ENCODE measurements at regions not wholly inside any gene's neighbourhood (a gene's known extent, or its start where the extent isn't known, plus 50 kb on each side); places are given as distances from the start of the nearest gene placed in this dataset.

- no peaks in the 10 kb centered on the region for H3K36me3 ChIP-seq (ENCODE audit: insufficient read depth, low read length)
- TF ChIP-seq EZH2phosphoT487 (IDR thresholded peaks at IDR 0.05; ENCODE audit: borderline replicate concordance) (no peak), CTCF (conservative IDR thresholded peaks at IDR 0.05; ENCODE audit: low read length) (no peak)
- no peak overlapping the region for H2AFZ ChIP-seq (ENCODE audit: low read length)
- H3K27me3 ChIP-seq (ENCODE audit: insufficient read depth, low read length, poor library complexity, severe bottlenecking) = no peaks in the 10 kb centered on the region
- H4K20me1 ChIP-seq (ENCODE audit: insufficient read depth, low read length, poor library complexity, severe bottlenecking) = no peaks in the 10 kb centered on the region
- H3K79me2 ChIP-seq (ENCODE audit: insufficient read depth, low read length) = no peaks in the 10 kb centered on the region
- no peaks in the 10 kb centered on the region for H3K9me2 ChIP-seq (replicated peaks; ENCODE audit: low read depth, low read length)
- no peaks in the 10 kb centered on the region; the same call in 1 of the 2 replicates for H3K9me3 ChIP-seq (ENCODE audit: insufficient read depth, low read depth, low read length)
- no peak overlapping the region for H3K4me3 ChIP-seq (ENCODE audit: low read length, poor library complexity, severe bottlenecking)
- no peaks in the 10 kb centered on the region for H3K4me1 ChIP-seq (ENCODE audit: insufficient read depth, low read length, poor library complexity, severe bottlenecking)
- H3K4me2 ChIP-seq (ENCODE audit: low read depth, low read length, poor library complexity, severe bottlenecking) = no peak overlapping the region
- no peak overlapping the region for H3K9ac ChIP-seq (ENCODE audit: low read depth, low read length, poor library complexity, severe bottlenecking)
- no peaks in the 10 kb centered on the region for H3F3A ChIP-seq (ENCODE audit: low read depth)
Measured at GRCh38 chr13:34620862-34621261, 321.2 kb upstream of the NBEA start.

GRCh38 chr13:34623331-34623730 lies 318.7 kb upstream of the NBEA start:
- Histone ChIP-seq H2AFZ (ENCODE audit: low read length) (no peak overlapping the region), H3K79me2 (ENCODE audit: insufficient read depth, low read length) (no peaks in the 10 kb centered on the region), H3K36me3 (ENCODE audit: insufficient read depth, low read length) (no peaks in the 10 kb centered on the region), H3K4me1 (ENCODE audit: insufficient read depth, low read length, poor library complexity, severe bottlenecking) (no peaks in the 10 kb centered on the region), H3K9me3 (ENCODE audit: insufficient read depth, low read depth, low read length) (no peaks in the 10 kb centered on the region; the same call in 1 of the 2 replicates), H3K9me2 (replicated peaks; ENCODE audit: low read depth, low read length) (no peaks in the 10 kb centered on the region), H3K27me3 (ENCODE audit: insufficient read depth, low read length, poor library complexity, severe bottlenecking) (no peaks in the 10 kb centered on the region), H3F3A (ENCODE audit: low read depth) (no peaks in the 10 kb centered on the region), H3K4me2 (ENCODE audit: low read depth, low read length, poor library complexity, severe bottlenecking) (no peak overlapping the region), H3K9ac (ENCODE audit: low read depth, low read length, poor library complexity, severe bottlenecking) (no peak overlapping the region), H4K20me1 (ENCODE audit: insufficient read depth, low read length, poor library complexity, severe bottlenecking) (no peaks in the 10 kb centered on the region), H3K4me3 (ENCODE audit: low read length, poor library complexity, severe bottlenecking) (no peak overlapping the region)
- TF ChIP-seq EZH2phosphoT487 (IDR thresholded peaks at IDR 0.05; ENCODE audit: borderline replicate concordance) (no peak), CTCF (conservative IDR thresholded peaks at IDR 0.05; ENCODE audit: low read length) (no peak)

GRCh38 chr13:34627509-34628208 lies 314.4 kb upstream of the NBEA start:
- Histone ChIP-seq H3K36me3 (ENCODE audit: insufficient read depth, low read length) (no peaks in the 10 kb centered on the region), H3K4me3 (ENCODE audit: low read length, poor library complexity, severe bottlenecking) (no peak overlapping the region), H2AFZ (ENCODE audit: low read length) (no peak overlapping the region), H3K79me2 (ENCODE audit: insufficient read depth, low read length) (no peaks in the 10 kb centered on the region), H3K9me2 (replicated peaks; ENCODE audit: low read depth, low read length) (no peaks in the 10 kb centered on the region), H3K9ac (ENCODE audit: low read depth, low read length, poor library complexity, severe bottlenecking) (no peak overlapping the region), H3K9me3 (ENCODE audit: insufficient read depth, low read depth, low read length) (no peaks in the 10 kb centered on the region; the same call in 1 of the 2 replicates), H3K4me1 (ENCODE audit: insufficient read depth, low read length, poor library complexity, severe bottlenecking) (no peaks in the 10 kb centered on the region), H4K20me1 (ENCODE audit: insufficient read depth, low read length, poor library complexity, severe bottlenecking) (no peaks in the 10 kb centered on the region), H3K4me2 (ENCODE audit: low read depth, low read length, poor library complexity, severe bottlenecking) (no peak overlapping the region), H3K27me3 (ENCODE audit: insufficient read depth, low read length, poor library complexity, severe bottlenecking) (no peaks in the 10 kb centered on the region), H3F3A (ENCODE audit: low read depth) (no peaks in the 10 kb centered on the region)
- TF ChIP-seq CTCF (conservative IDR thresholded peaks at IDR 0.05; ENCODE audit: low read length) (no peak), EZH2phosphoT487 (IDR thresholded peaks at IDR 0.05; ENCODE audit: borderline replicate concordance) (no peak)
